Endothelial cell of umbilical vein (primary cell): ENCODE measurements at regions not wholly inside any gene's neighbourhood (a gene's known extent, or its start where the extent isn't known, plus 50 kb on each side); places are given as distances from the start of the nearest gene placed in this dataset.

Experiments
- BruUV-seq: library from RNA; stranded (reverse); fragments of 400-500 nt; replicated peaks from 2 replicates; lab custom pipeline; 2021; lab: Mats Ljungman, UMichigan
- CTCF ChIA-PET: fragments of 300-600, 350-600 bp; sonication (Branson Sonifier 250); formaldehyde crosslinking; loops from one replicate; lab custom pipeline; 2021; ENCODE audit warnings: antibody characterized with exemption, inconsistent platforms; lab: Charles Lee
- POLR2A ChIA-PET: fragments of 300-600, 350-600 bp; sonication (Branson Sonifier 250); formaldehyde crosslinking; loops from one replicate; lab custom pipeline; 2021; ENCODE audit warnings: antibody characterized with exemption, inconsistent platforms; lab: Charles Lee
- DNase-seq: peaks from one replicate; pipeline ENCODE4 v3.0.0-alpha.2; 2011; ENCODE audit warnings: low read depth, low spot score
- FAIRE-seq: peaks from 2 replicates; lab custom pipeline; 2011; peaks lifted over from hg19 to GRCh38; lab: Jason Lieb, UNC
- H2AFZ ChIP-seq: 2 replicates; pipeline ENCODE4 v1.6.0; 2012; ENCODE audit warnings: low read depth, low read length, control low read depth, inconsistent platforms
- H3K27ac ChIP-seq: 2 replicates; pipeline ENCODE4 v1.5.1; 2011; ENCODE audit warnings: low read depth, mild to moderate bottlenecking, control low read depth, low read length, moderate library complexity; ENCODE audit not compliant: insufficient read depth
- H3K27me3 ChIP-seq, 2 experiments: 2 replicates each; pipeline versions ENCODE4 v1.6.0 to v1.6.1; 2011; ENCODE audit warnings: low read length in 2 of 2, mixed read lengths in 1 of 2; ENCODE audit not compliant: control insufficient read depth in 2 of 2, insufficient read depth in 2 of 2
- H3K36me3 ChIP-seq, 2 experiments: 2 replicates in 1 of 2; 3 replicates in 1 of 2; pipeline ENCODE4 v1.5.1; 2011; ENCODE audit warnings: low read length in 2 of 2, mild to moderate bottlenecking in 1 of 2, moderate library complexity in 1 of 2; ENCODE audit not compliant: control insufficient read depth in 2 of 2, insufficient read depth in 2 of 2; ENCODE audit errors: extremely low read depth in 1 of 2
- H3K4me1 ChIP-seq: 3 replicates; pipeline ENCODE4 v1.5.1; 2011; ENCODE audit warnings: mild to moderate bottlenecking, low read length; ENCODE audit not compliant: control insufficient read depth, insufficient read depth; ENCODE audit errors: extremely low read depth
- H3K4me2 ChIP-seq: 2 replicates; pipeline ENCODE4 v1.6.1; 2011; ENCODE audit warnings: low read length, control low read depth, mixed read lengths; ENCODE audit not compliant: insufficient read depth
- H3K4me3 ChIP-seq, 3 experiments: fragments of 200-600 bp in 1 of 3; sonication (generic), shearing (Covaris generic) in 1 of 3; replicated peaks in 1 of 3; 2 replicates each; pipeline ENCODE4 v1.5.1; 2011 to 2016; ENCODE audit warnings: control low read depth in 3 of 3, low read length in 3 of 3, mild to moderate bottlenecking in 2 of 3, inconsistent platforms in 1 of 3, low read depth in 1 of 3, moderate library complexity in 1 of 3; ENCODE audit not compliant: insufficient read depth in 1 of 3
- H3K79me2 ChIP-seq: 2 replicates; pipeline ENCODE4 v1.6.0; 2012; ENCODE audit warnings: low read length, inconsistent platforms; ENCODE audit not compliant: control insufficient read depth, insufficient read depth
- H3K9ac ChIP-seq: replicated peaks from 2 replicates; pipeline ENCODE3; 2011; ENCODE audit warnings: low read length, control low read depth; ENCODE audit not compliant: insufficient read depth; ENCODE audit errors: extremely low read depth
- H3K9me1 ChIP-seq: replicated peaks from 3 replicates; pipeline ENCODE4 v1.6.0; 2011; ENCODE audit warnings: mild to moderate bottlenecking, low read length; ENCODE audit not compliant: control insufficient read depth, insufficient read depth; ENCODE audit errors: extremely low read depth
- H3K9me3 ChIP-seq: replicated peaks from 2 replicates; pipeline ENCODE4 v1.5.1; 2012; ENCODE audit warnings: low read length, inconsistent platforms; ENCODE audit not compliant: control insufficient read depth, insufficient read depth
- H4K20me1 ChIP-seq: replicated peaks from 2 replicates; pipeline ENCODE3; 2011; ENCODE audit warnings: mild to moderate bottlenecking, low read length; ENCODE audit not compliant: control insufficient read depth, insufficient read depth; ENCODE audit errors: extremely low read depth
- EZH2 ChIP-seq: IDR thresholded peaks from 2 replicates; pipeline ENCODE4 v1.6.1; 2012; ENCODE audit warnings: borderline replicate concordance, low read depth, mild to moderate bottlenecking, moderate library complexity, low read length, inconsistent platforms; ENCODE audit not compliant: severe bottlenecking
- FOS ChIP-seq: IDR thresholded peaks from 2 replicates; pipeline ENCODE4 v1.6.1; 2011; ENCODE audit warnings: mild to moderate bottlenecking, low read length, moderate library complexity, borderline replicate concordance; ENCODE audit not compliant: insufficient read depth
- GATA2 ChIP-seq: IDR thresholded peaks from 2 replicates; pipeline ENCODE4 v1.7.0; 2011; ENCODE audit warnings: low read depth, mild to moderate bottlenecking, moderate library complexity, mixed read lengths, low read length; ENCODE audit not compliant: insufficient read length, insufficient read depth
- JUN ChIP-seq: IDR thresholded peaks from 2 replicates; pipeline ENCODE4 v1.6.1; 2011; ENCODE audit warnings: borderline replicate concordance, low read depth; ENCODE audit not compliant: insufficient read length, insufficient read depth
- MYC ChIP-seq: IDR thresholded peaks from one replicate; pipeline ENCODE4 v1.6.1; 2011; ENCODE audit warnings: mild to moderate bottlenecking, low read depth, low read length
- POLR2A ChIP-seq: IDR thresholded peaks from 2 replicates; pipeline ENCODE4 v1.6.1; 2012; ENCODE audit warnings: low read depth, mild to moderate bottlenecking, control low read depth, low read length
- POLR2AphosphoS5 ChIP-seq: IDR thresholded peaks from 2 replicates; pipeline ENCODE4 v1.6.1; 2012; ENCODE audit warnings: low read depth, mild to moderate bottlenecking, control low read depth, low read length, moderate library complexity; ENCODE audit not compliant: insufficient read depth
- dilution Hi-C: fragments of 300-500 bp; cut with MboI; formaldehyde crosslinking; loops from one replicate; pipeline ENCODE4 v1.15.0; 2019; ENCODE audit warnings: low sequenced_read_pairs; ENCODE audit not compliant: extremely low pct_ligation_motif_present
- intact Hi-C: fragments of 100-400 bp; cut with micrococcal nuclease; formaldehyde crosslinking; loops from one replicate; pipeline ENCODE4 v1.10.0; 2022
- TF ChIP-seq, protein P1 (sequence below), 2 donors: IDR thresholded peaks; 1 replicate in 1 of 2; 2 replicates in 1 of 2; pipeline ENCODE4 v1.5.1; 2011; ENCODE audit warnings: low read length in 2 of 2, mild to moderate bottlenecking in 2 of 2, moderate library complexity in 2 of 2, control low read depth in 1 of 2, inconsistent platforms in 1 of 2, low read depth in 1 of 2; ENCODE audit not compliant: insufficient read depth in 1 of 2; ENCODE audit errors: extremely low read depth in 1 of 2

DNA sequence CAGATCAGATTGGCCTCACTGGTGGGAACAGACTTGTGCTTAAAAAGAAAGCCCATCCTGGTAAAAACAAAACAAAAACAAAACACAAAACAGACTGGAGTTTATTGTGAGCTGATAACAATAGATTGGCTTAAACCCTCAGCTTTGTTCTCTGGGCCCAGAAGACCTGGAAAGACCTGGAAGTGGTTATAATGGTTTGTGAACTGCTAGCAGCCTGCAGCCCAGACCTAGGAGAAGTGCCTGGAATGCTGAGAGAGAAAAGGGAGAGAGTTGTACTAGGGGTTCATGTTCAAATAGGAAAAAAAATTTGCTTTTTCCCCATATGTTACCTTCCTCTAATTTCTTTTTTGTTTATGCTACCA is 396.6 kb downstream of the DMAC1 start:
- no peak overlapping the region for H3K9ac ChIP-seq
- DNase-seq (no peak), FAIRE-seq (no peak)
- BruUV-seq: no TSS peak
- ChIA-PET POLR2A (no interaction called here), CTCF (interaction anchor here (1.0 kb wide), 1 partner anchor 350 kb away, joined by 3 read pairs; no protein-coding TSS in a partner anchor)
- TF ChIP-seq, protein P1, sequence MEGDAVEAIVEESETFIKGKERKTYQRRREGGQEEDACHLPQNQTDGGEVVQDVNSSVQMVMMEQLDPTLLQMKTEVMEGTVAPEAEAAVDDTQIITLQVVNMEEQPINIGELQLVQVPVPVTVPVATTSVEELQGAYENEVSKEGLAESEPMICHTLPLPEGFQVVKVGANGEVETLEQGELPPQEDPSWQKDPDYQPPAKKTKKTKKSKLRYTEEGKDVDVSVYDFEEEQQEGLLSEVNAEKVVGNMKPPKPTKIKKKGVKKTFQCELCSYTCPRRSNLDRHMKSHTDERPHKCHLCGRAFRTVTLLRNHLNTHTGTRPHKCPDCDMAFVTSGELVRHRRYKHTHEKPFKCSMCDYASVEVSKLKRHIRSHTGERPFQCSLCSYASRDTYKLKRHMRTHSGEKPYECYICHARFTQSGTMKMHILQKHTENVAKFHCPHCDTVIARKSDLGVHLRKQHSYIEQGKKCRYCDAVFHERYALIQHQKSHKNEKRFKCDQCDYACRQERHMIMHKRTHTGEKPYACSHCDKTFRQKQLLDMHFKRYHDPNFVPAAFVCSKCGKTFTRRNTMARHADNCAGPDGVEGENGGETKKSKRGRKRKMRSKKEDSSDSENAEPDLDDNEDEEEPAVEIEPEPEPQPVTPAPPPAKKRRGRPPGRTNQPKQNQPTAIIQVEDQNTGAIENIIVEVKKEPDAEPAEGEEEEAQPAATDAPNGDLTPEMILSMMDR (IDR thresholded peaks at IDR 0.05; ENCODE audit: extremely low read depth in 1 of 2, insufficient read depth in 1 of 2, low read depth in 1 of 2, low read length in 2 of 2): no peak
- no peak for TF ChIP-seq JUN
- no peak overlapping the region for H3K27ac ChIP-seq
- no peak overlapping the region for H2AFZ ChIP-seq
- no peaks in the 10 kb centered on the region for H3K36me3 ChIP-seq
- dilution Hi-C loops: no loop called here
- no peaks in the 10 kb centered on the region for H3K27me3 ChIP-seq
- intact Hi-C loops: no loop called here
- H3K4me3 ChIP-seq: no peak overlapping the region
- no peaks in the 10 kb centered on the region for H3K79me2 ChIP-seq
- H3K4me2 ChIP-seq: no peak overlapping the region
- no peaks in the 10 kb centered on the region for H4K20me1 ChIP-seq
- no peaks in the 10 kb centered on the region for H3K4me1 ChIP-seq
- H3K9me1 ChIP-seq: no peaks in the 10 kb centered on the region
- no peaks in the 10 kb centered on the region for H3K9me3 ChIP-seq

DNA sequence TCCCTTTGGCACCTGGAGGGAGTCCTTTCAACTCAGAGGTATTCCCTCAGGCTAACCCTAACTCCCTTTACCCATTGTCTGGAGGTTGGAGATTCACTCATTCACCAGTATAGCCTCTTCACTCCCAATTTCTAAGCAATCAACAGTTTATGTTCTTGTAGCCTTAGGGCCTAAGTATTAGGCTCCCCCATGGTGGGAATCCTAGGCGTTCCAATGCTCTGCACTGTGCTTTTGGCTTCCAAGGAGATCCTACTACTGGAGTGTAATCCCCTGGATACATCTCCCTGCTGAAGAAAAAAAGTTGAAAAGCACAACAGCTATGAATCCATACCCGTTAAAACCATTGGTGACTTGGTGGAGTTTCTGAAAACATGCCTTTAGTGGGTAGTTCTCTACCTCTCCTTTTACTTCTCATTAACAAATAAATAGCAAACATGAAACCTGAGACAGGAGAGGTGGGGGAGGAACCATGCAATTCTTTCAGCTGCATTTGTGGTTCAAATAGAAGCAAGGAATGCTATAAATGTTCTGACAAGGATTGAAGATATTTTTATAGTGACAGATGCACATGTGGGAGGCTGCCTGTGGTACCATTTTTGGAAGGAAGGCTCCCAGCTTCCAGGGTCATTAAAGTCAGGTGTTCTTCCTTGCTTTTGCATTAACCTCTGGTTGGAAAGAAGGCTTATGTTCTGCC is 397.1 kb downstream of the DMAC1 start:
- POLR2A ChIA-PET: no interaction called here

More for the DNA sequence above, 397.1 kb downstream of the DMAC1 start:
- H3K9me1 ChIP-seq: no peaks in the 10 kb centered on the region
- no TSS peak for BruUV-seq
- no peaks in the 10 kb centered on the region for H3K36me3 ChIP-seq
- H3K4me1 ChIP-seq: no peaks in the 10 kb centered on the region
- no peak overlapping the region for H3K27ac ChIP-seq
- H3K4me3 ChIP-seq: no peak overlapping the region
- TF ChIP-seq POLR2A (no peak), GATA2 (no peak), POLR2AphosphoS5 (no peak), JUN (no peak), MYC (no peak), EZH2 (no peak), FOS (no peak)
- dilution Hi-C loops: no loop called here
- FAIRE-seq (no peak), DNase-seq (no peak)
- H3K27me3 ChIP-seq: no peaks in the 10 kb centered on the region
- H3K9me3 ChIP-seq: no peaks in the 10 kb centered on the region
- H2AFZ ChIP-seq: no peak overlapping the region
- no peaks in the 10 kb centered on the region for H3K79me2 ChIP-seq
- CTCF ChIA-PET: interaction anchor here (1.0 to 1.6 kb wide), 4 partner anchors 132 to 1493 kb away, joined by 3 to 5 read pairs (median 3); no protein-coding TSS in a partner anchor
- intact Hi-C loops: no loop called here
- no peak overlapping the region for H3K4me2 ChIP-seq
- H4K20me1 ChIP-seq: no peaks in the 10 kb centered on the region
- H3K9ac ChIP-seq: no peak overlapping the region
